Fibroblast of lung (primary cell): ENCODE measurements at regions not wholly inside any gene's neighbourhood (a gene's known extent, or its start where the extent isn't known, plus 50 kb on each side); places are given as distances from the start of the nearest gene placed in this dataset.

ENCODE experiments used
- CTCF ChIP-seq, 2 donors: IDR thresholded peaks in 1 of 2; conservative IDR thresholded peaks in 1 of 2; 1 replicate in 1 of 2; 2 replicates in 1 of 2; pipeline ENCODE4 v1.5.1; 2011 to 2012; ENCODE audit warnings: low read length in 2 of 2, control low read depth in 1 of 2, inconsistent platforms in 1 of 2, low read depth in 1 of 2, mild to moderate bottlenecking in 1 of 2
- EZH2 ChIP-seq: IDR thresholded peaks from 2 replicates; pipeline ENCODE4 v1.5.1; 2012; ENCODE audit warnings: low read length, control low read depth, mild to moderate bottlenecking; ENCODE audit errors: missing control alignments

- no peak for TF ChIP-seq CTCF (conservative IDR thresholded peaks at IDR 0.05 in 1 of 2, IDR thresholded peaks at IDR 0.05 in 1 of 2; ENCODE audit: low read depth in 1 of 2, low read length in 2 of 2)
- no peak for TF ChIP-seq EZH2
These were observed 220.3 kb upstream of the TAS2R1 start for GRCh38 chr5:9850456-9850855.
